ENCODE measurements at regions not wholly inside any gene's neighbourhood (a gene's known extent, or its start where the extent isn't known, plus 50 kb on each side); places are given as distances from the start of the nearest gene placed in this dataset.

GRCh38 chr11:130608287-130608686 is 159.8 kb downstream of the ADAMTS15 start:
- 82 to 92% (median 86%) methylated on average over 8 of the region's 8 CpGs for WGBS, 4 donors
- no peak for DNase-seq
- H3K27me3 ChIP-seq, result no peaks in the 10 kb centered on the region
- TF ChIP-seq POLR2A (IDR thresholded peaks at IDR 0.05), result no peak
- TF ChIP-seq CTCF (IDR thresholded peaks at IDR 0.05), result no peak
- peak overlapping the region in 1 of 5 donors; percentile 87 for H3K27ac ChIP-seq
- H3K4me3 ChIP-seq, result no peak overlapping the region
- H3K36me3 ChIP-seq (replicated peaks in 1 of 2), result no peaks in the 10 kb centered on the region
- H3K9me3 ChIP-seq (replicated peaks in 1 of 3), result no peaks in the 10 kb centered on the region
- intact Hi-C loops (cut with DNase I), result no loop called here
- H3K4me1 ChIP-seq (replicated peaks in 1 of 2), result no peaks in the 10 kb centered on the region

DNA sequence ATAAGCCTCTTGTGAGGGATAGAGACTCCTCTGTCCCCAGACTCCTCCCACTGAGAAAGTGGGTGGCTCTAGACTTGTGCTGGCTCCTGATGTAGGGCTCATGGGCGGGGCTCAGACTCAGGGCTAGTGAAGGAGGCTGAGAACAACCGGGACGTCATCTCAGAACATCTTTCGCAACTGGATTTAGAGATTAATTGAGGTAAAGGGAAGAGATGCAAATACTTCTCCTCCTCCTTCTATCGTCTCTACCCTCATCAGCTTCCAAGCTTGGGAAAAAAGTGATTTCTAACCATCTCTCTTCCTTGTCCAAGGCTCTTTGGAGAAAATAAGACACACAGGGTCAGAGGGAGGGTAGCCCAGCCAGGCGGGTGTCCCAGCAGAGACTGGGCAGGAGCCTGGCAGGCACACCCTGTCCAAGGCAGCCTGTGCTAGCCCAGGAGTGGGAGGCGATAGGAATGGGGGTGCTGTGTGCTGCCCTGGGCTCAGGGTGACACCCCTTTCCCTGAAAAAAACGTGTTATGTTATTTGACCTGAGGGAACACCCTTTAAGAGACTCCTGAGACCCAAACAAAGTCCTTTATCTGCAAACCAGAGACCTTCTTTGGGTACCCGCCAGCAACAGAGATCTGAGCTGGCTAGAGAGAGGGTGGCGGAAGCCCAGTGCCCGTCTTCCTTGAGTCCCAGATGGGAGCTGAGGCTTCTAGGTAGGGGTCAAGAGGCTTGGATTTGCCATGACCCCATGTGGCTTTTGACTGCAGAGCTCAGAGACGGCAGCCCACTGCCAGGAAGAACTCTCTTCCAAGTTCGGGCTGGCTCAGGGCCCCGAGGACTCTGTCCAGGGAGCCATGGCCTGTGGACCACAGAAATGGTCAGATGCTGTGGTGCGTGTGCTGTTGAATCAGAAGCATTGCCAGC is 160.9 kb downstream of the ADAMTS15 start:
- Histone ChIP-seq H3K9me3 (replicated peaks in 1 of 3) (no peaks in the 10 kb centered on the region), H3K4me3 (no peak overlapping the region), H3K27ac (peak overlapping the region in 3 of 5 donors; percentile 9 to 87 (median 69)), H3K4me1 (replicated peaks in 1 of 2) (no peaks in the 10 kb centered on the region), H3K36me3 (replicated peaks in 1 of 2) (no peaks in the 10 kb centered on the region), H3K27me3 (no peaks in the 10 kb centered on the region)
- 51 to 86% (median 68%) methylated on average over 14 to 15 of the region's 15 CpGs for WGBS, 4 donors
- peak in 6 of 7 donors; percentile 57 to 81 (median 63) for DNase-seq
- TF ChIP-seq CTCF (IDR thresholded peaks at IDR 0.05) (no peak), POLR2A (IDR thresholded peaks at IDR 0.05) (no peak)
- intact Hi-C loops (cut with DNase I), result no loop called here

DNA sequence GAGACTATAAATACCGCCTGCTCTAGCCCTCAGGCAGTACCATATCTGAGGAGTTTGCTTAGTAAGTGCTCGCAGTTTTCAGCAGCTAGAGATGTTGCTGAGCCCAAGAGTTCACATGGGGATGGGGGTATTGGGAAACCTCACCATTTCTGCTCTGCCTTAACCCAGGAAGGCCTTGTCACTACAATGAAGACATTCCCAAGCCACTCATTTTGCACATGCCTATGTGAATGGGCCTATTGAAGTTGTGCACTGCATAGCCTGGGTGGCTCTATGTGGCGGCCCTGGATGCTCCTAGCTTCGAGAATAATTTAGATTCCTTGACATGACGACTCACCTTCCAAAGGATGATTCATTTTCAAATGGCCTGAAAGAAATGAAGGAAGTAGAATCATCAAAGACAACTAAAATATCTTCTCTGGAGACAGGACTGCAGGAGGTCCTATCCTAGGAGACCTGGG is 163.4 kb downstream of the ADAMTS15 start:
- Histone ChIP-seq H3K4me1 (replicated peaks in 1 of 2) (no peaks in the 10 kb centered on the region), H3K27ac (no peak overlapping the region), H3K27me3 (no peaks in the 10 kb centered on the region)

More for the DNA sequence above, 163.4 kb downstream of the ADAMTS15 start:
- 50 to 78% (median 59%) methylated on average over 5 of the region's 5 CpGs for WGBS, 4 donors
- H3K36me3 ChIP-seq (replicated peaks in 1 of 2), result no peaks in the 10 kb centered on the region
- DNase-seq, result peak in 2 of 7 donors; percentile 24 to 48
- intact Hi-C loops (cut with DNase I), result no loop called here
- TF ChIP-seq CTCF (IDR thresholded peaks at IDR 0.05) (no peak), POLR2A (IDR thresholded peaks at IDR 0.05) (no peak)
- no peak overlapping the region for H3K4me3 ChIP-seq
- H3K9me3 ChIP-seq (replicated peaks in 1 of 3), result no peaks in the 10 kb centered on the region
